Liver (tissue), 7 donors: ENCODE measurements at regions not wholly inside any gene's neighbourhood (a gene's known extent, or its start where the extent isn't known, plus 50 kb on each side); places are given as distances from the start of the nearest gene placed in this dataset.

Source experiments
- DNase-seq: peaks from one replicate; pipeline ENCODE4 v3.0.0-alpha.2; 2017; ENCODE audit warnings: low spot score
- H3K27ac ChIP-seq, 2 donors: one replicate each; pipeline ENCODE4 v1.7.0; 2013; ENCODE audit warnings: inconsistent platforms in 2 of 2, low read length in 2 of 2, control low read depth in 1 of 2, low read depth in 1 of 2, mild to moderate bottlenecking in 1 of 2
- H3K27me3 ChIP-seq, 4 donors: one replicate each; pipeline versions ENCODE4 v1.6.1 to v1.7.0; 2013; ENCODE audit warnings: low read length in 3 of 4, inconsistent platforms in 1 of 4, mild to moderate bottlenecking in 1 of 4, moderate library complexity in 1 of 4; ENCODE audit not compliant: control insufficient read depth in 4 of 4, insufficient read depth in 4 of 4
- H3K36me3 ChIP-seq, 4 donors: one replicate each; pipeline versions ENCODE4 v1.6.1 to v1.7.0; 2013; ENCODE audit warnings: low read length in 3 of 4, mild to moderate bottlenecking in 3 of 4, low read depth in 1 of 4, moderate library complexity in 1 of 4; ENCODE audit not compliant: control insufficient read depth in 4 of 4, insufficient read depth in 3 of 4
- H3K4me1 ChIP-seq, 4 donors: one replicate each; pipeline versions ENCODE4 v1.6.1 to v1.7.0; 2013; ENCODE audit warnings: low read length in 3 of 4, mild to moderate bottlenecking in 3 of 4, moderate library complexity in 1 of 4; ENCODE audit not compliant: control insufficient read depth in 4 of 4, insufficient read depth in 4 of 4
- H3K4me3 ChIP-seq, 3 donors: one replicate each; pipeline versions ENCODE4 v1.6.1 to v1.7.0; 2013; ENCODE audit warnings: low read length in 3 of 3, control low read depth in 1 of 3, low read depth in 1 of 3, mild to moderate bottlenecking in 1 of 3
- H3K9ac ChIP-seq, 2 donors: one replicate each; pipeline ENCODE4 v1.7.0; 2013; ENCODE audit warnings: low read length in 2 of 2, mild to moderate bottlenecking in 2 of 2, moderate library complexity in 2 of 2, control low read depth in 1 of 2, low read depth in 1 of 2
- H3K9me3 ChIP-seq, 4 donors: one replicate each; pipeline versions ENCODE4 v1.6.1 to v1.7.0; 2013; ENCODE audit warnings: low read length in 3 of 4; ENCODE audit not compliant: control insufficient read depth in 4 of 4
- EGR1 ChIP-seq, 2 donors: IDR thresholded peaks; 2 replicates each; pipeline ENCODE4 v1.6.1; 2016 to 2018; ENCODE audit warnings: antibody characterized with exemption in 2 of 2, low read depth in 2 of 2
- FOXA2 ChIP-seq: IDR thresholded peaks from 2 replicates; pipeline ENCODE4 v1.6.1; 2016; ENCODE audit warnings: antibody characterized with exemption
- GABPA ChIP-seq, 2 donors: IDR thresholded peaks in 1 of 2; conservative IDR thresholded peaks in 1 of 2; 2 replicates each; pipeline ENCODE4 v1.6.1; 2016; ENCODE audit warnings: antibody characterized with exemption in 2 of 2, mild to moderate bottlenecking in 1 of 2, moderate library complexity in 1 of 2
- HNF4A ChIP-seq, 2 donors: conservative IDR thresholded peaks; 2 replicates each; pipeline ENCODE4 v1.6.1; 2016; ENCODE audit warnings: antibody characterized with exemption in 2 of 2, mild to moderate bottlenecking in 2 of 2
- HNF4G ChIP-seq: IDR thresholded peaks from 2 replicates; pipeline ENCODE4 v1.6.1; 2016; ENCODE audit warnings: antibody characterized with exemption
- JUND ChIP-seq, 2 donors: IDR thresholded peaks; 2 replicates each; pipeline ENCODE4 v1.6.1; 2016; ENCODE audit warnings: antibody characterized with exemption in 2 of 2
- NR2F2 ChIP-seq: IDR thresholded peaks from 2 replicates; pipeline ENCODE4 v1.6.1; 2016; ENCODE audit warnings: antibody characterized with exemption
- RAD21 ChIP-seq, 2 donors: IDR thresholded peaks; 2 replicates each; pipeline ENCODE4 v1.6.1; 2016; ENCODE audit warnings: antibody characterized with exemption in 2 of 2, mild to moderate bottlenecking in 2 of 2
- REST ChIP-seq: IDR thresholded peaks from 2 replicates; pipeline ENCODE4 v1.6.1; 2016; ENCODE audit warnings: antibody characterized with exemption, mild to moderate bottlenecking
- SP1 ChIP-seq: IDR thresholded peaks from 2 replicates; pipeline ENCODE4 v1.6.1; 2018; ENCODE audit warnings: antibody characterized with exemption, mild to moderate bottlenecking
- YY1 ChIP-seq: IDR thresholded peaks from 2 replicates; pipeline ENCODE4 v1.6.1; 2016; ENCODE audit warnings: antibody characterized with exemption, mild to moderate bottlenecking
- ZBTB33 ChIP-seq: IDR thresholded peaks from 2 replicates; pipeline ENCODE4 v1.6.1; 2016; ENCODE audit warnings: antibody characterized with exemption
- WGBS: extraction: QIAGEN DNeasy Blood & Tissue Kit; methylation state at CpG from one replicate; pipeline ENCODE4 v1.1.7; 2013; 5-methylcytosine and 5-hydroxymethylcytosine counted together
- TF ChIP-seq, protein P1 (sequence below): IDR thresholded peaks from 2 replicates; pipeline ENCODE4 v1.6.1; 2016; ENCODE audit warnings: antibody characterized with exemption
- TF ChIP-seq, protein P2 (sequence below): IDR thresholded peaks from 2 replicates; pipeline ENCODE4 v1.6.1; 2016; ENCODE audit warnings: antibody characterized with exemption
- donor health status: healthy.
- donor health status: healthy.
- donor health status: healthy.
- donor health status: healthy.

DNA sequence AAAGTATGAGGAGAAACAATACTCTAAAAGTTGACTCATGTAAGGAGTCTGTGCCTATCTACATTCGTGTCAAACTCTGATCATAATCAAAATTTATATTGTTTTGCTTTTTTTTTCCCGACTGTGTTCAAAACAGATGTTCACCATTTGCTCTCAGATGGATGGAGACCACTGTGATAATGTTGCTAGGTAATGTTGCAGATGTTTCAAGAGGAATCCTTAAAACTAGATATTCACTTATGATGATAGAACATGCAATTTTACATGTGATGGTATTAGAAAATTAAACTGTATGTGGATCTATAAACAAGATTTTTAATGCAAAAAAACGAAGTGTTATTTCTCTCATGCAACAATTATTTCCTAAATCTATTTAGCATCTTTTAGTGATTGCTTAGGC lies 1080.1 kb downstream of the REEP3 start:
- H3K9ac ChIP-seq: no peak overlapping the region
- no peaks in the 10 kb centered on the region for H3K36me3 ChIP-seq
- 58% methylated on average over 3 of the region's 3 CpGs for WGBS
- no peak overlapping the region for H3K4me3 ChIP-seq
- no peak overlapping the region for H3K27ac ChIP-seq
- no peak for DNase-seq
- H3K27me3 ChIP-seq: no peaks in the 10 kb centered on the region
- TF ChIP-seq FOXA2 (no peak), HNF4G (no peak), JUND (IDR thresholded peaks at IDR 0.05) (no peak), NR2F2 (no peak), GABPA (IDR thresholded peaks at IDR 0.05 in 1 of 2, conservative IDR thresholded peaks at IDR 0.05 in 1 of 2) (no peak)
- TF ChIP-seq, protein P1, sequence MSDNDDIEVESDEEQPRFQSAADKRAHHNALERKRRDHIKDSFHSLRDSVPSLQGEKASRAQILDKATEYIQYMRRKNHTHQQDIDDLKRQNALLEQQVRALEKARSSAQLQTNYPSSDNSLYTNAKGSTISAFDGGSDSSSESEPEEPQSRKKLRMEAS: no peak
- H3K4me1 ChIP-seq: no peaks in the 10 kb centered on the region
- H3K9me3 ChIP-seq: no peaks in the 10 kb centered on the region

GRCh38 chr10:64617085-64617484 lies 1095.9 kb downstream of the REEP3 start:
- no peaks in the 10 kb centered on the region for H3K9me3 ChIP-seq
- H3K27ac ChIP-seq: no peak overlapping the region
- 48% methylated on average over 3 of the region's 3 CpGs for WGBS

More at GRCh38 chr10:64617085-64617484, 1095.9 kb downstream of the REEP3 start:
- H3K4me1 ChIP-seq: no peaks in the 10 kb centered on the region
- H3K9ac ChIP-seq: no peak overlapping the region
- TF ChIP-seq, protein P1: no peak
- TF ChIP-seq ZBTB33: no peak
- no peak for TF ChIP-seq REST
- TF ChIP-seq, protein P2, sequence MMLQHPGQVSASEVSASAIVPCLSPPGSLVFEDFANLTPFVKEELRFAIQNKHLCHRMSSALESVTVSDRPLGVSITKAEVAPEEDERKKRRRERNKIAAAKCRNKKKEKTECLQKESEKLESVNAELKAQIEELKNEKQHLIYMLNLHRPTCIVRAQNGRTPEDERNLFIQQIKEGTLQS: no peak
- no peak for TF ChIP-seq FOXA2
- no peak for TF ChIP-seq RAD21 (IDR thresholded peaks at IDR 0.05)
- TF ChIP-seq JUND (IDR thresholded peaks at IDR 0.05): no peak
- TF ChIP-seq GABPA (IDR thresholded peaks at IDR 0.05 in 1 of 2, conservative IDR thresholded peaks at IDR 0.05 in 1 of 2): no peak
- TF ChIP-seq SP1: no peak
- TF ChIP-seq HNF4G: no peak
- no peak for TF ChIP-seq YY1
- TF ChIP-seq EGR1 (IDR thresholded peaks at IDR 0.05; ENCODE audit: low read depth in 2 of 2): no peak
- no peak for TF ChIP-seq HNF4A (conservative IDR thresholded peaks at IDR 0.05)
- DNase-seq: no peak
- H3K4me3 ChIP-seq: no peak overlapping the region
- peaks cover 0 to 2% (median 0%) of the 10 kb centered on the region in 4 donors for H3K27me3 ChIP-seq
- no peaks in the 10 kb centered on the region for H3K36me3 ChIP-seq
